Left ventricle myocardium inferior (tissue), 1 donor: ENCODE measurements at regions not wholly inside any gene's neighbourhood (a gene's known extent, or its start where the extent isn't known, plus 50 kb on each side); places are given as distances from the start of the nearest gene placed in this dataset.

ENCODE experiments used
- DNase-seq: peaks from one replicate; pipeline ENCODE4 v3.0.0-alpha.2; 2020
- H3K27ac ChIP-seq: fragments of 200-600 bp; replicated peaks from 2 replicates; pipeline ENCODE4 v1.8.0; 2021
- H3K27me3 ChIP-seq: fragments of 200-600 bp; 2 replicates; pipeline ENCODE4 v1.8.0; 2021; ENCODE audit warnings: low read depth
- H3K36me3 ChIP-seq: fragments of 200-600 bp; 2 replicates; pipeline ENCODE4 v1.8.0; 2021
- H3K4me1 ChIP-seq: fragments of 200-600 bp; 2 replicates; pipeline ENCODE4 v1.8.0; 2021
- H3K4me3 ChIP-seq: fragments of 200-600 bp; 2 replicates; pipeline ENCODE4 v1.8.0; 2021; ENCODE audit warnings: mild to moderate bottlenecking, moderate library complexity
- H3K9me3 ChIP-seq: fragments of 200-600 bp; replicated peaks from 2 replicates; pipeline ENCODE4 v1.8.0; 2021
- intact Hi-C: fragments of 100-400 bp; cut with micrococcal nuclease; formaldehyde crosslinking; loops from one replicate; pipeline ENCODE4 v1.11.0; 2022
- TF ChIP-seq, protein P1 (sequence below): fragments of 200-600 bp; IDR thresholded peaks from 2 replicates; pipeline ENCODE4 v1.8.0; 2021; ENCODE audit warnings: antibody characterized with exemption, mild to moderate bottlenecking, borderline replicate concordance
- donor health status: DM: no; HTN: yes; CAD: no; lungs with severe emphysema.

DNA sequence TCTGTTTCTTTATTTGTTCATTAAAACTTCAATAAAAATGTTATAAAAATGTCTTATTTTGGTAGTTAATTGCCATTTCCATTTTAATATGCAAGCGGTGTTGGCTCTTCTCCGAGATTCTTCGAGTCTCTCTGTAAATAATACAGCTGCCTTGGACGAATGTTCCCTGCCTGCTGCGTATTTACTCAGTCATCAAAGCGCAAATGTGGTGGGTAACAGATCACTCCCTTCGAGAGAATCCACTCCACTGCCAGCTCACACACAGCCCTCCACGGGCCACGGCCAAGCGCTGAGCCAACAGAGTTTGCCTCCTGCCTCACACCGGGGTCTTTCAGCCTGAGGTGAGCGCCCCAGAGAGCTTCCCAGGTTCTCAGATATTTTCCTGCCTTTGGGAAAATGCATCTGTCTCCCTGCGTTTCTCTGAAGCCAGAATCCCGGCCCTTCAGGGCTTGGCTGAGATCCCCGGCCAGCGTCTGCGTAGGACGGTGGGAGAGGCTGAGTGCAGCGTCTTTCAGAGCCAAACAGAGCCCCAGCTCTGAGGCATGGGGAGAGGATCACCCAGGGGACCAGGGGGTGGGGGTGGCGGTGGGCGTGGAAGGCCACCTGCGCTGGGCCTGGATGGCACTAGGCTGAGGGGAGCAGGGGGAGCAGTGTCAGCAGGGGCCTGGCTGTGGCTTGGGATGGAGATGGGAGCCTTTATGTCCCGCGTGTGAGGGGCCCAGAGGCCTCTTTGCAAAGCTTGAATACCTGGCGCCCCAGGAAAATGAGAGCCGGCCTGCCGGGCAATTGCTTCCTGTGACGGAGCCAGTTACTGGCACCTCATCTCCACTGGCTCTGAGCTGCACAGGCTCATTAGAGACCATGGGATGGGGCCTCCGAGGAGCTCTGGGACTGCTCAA lies 248.7 kb downstream of the RBFOX3 start:
- intact Hi-C loops, result no loop called here
- no peak overlapping the region for H3K27ac ChIP-seq
- H3K9me3 ChIP-seq, result no peaks in the 10 kb centered on the region
- H3K4me3 ChIP-seq, result no peak overlapping the region
- TF ChIP-seq, protein P1, sequence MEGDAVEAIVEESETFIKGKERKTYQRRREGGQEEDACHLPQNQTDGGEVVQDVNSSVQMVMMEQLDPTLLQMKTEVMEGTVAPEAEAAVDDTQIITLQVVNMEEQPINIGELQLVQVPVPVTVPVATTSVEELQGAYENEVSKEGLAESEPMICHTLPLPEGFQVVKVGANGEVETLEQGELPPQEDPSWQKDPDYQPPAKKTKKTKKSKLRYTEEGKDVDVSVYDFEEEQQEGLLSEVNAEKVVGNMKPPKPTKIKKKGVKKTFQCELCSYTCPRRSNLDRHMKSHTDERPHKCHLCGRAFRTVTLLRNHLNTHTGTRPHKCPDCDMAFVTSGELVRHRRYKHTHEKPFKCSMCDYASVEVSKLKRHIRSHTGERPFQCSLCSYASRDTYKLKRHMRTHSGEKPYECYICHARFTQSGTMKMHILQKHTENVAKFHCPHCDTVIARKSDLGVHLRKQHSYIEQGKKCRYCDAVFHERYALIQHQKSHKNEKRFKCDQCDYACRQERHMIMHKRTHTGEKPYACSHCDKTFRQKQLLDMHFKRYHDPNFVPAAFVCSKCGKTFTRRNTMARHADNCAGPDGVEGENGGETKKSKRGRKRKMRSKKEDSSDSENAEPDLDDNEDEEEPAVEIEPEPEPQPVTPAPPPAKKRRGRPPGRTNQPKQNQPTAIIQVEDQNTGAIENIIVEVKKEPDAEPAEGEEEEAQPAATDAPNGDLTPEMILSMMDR, result no peak
- no peaks in the 10 kb centered on the region for H3K4me1 ChIP-seq
- H3K36me3 ChIP-seq, result no peaks in the 10 kb centered on the region
- no peak for DNase-seq
- peaks cover 97% of the 10 kb centered on the region for H3K27me3 ChIP-seq

DNA sequence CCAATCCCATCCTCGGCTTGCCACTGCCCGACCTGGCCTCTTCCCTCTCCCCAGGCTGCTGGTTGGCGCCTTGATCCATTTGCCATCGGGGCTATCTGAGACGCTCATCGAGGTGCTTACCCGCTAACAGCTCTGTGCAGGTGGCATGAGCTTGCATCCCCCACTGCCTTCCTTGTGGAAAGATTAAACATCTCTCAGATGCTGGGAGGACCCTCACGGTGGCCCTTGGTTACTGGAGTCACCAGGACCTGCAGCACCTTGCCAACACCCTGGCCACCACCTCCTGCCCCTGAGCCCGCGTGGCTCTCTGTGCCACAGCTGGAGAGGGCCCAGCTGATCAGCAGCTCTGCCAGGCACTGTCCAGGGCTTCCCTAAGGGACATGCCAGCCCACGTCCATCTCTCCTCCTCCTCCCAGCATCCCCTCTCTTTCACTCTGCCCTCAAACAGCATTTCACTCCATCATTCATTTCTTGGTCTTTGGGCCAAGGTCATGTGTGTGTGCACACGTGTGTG lies 249.6 kb downstream of the RBFOX3 start:
- Histone ChIP-seq H3K4me3 (no peak overlapping the region), H3K27me3 (peaks cover 98% of the 10 kb centered on the region), H3K27ac (no peak overlapping the region), H3K4me1 (no peaks in the 10 kb centered on the region), H3K9me3 (no peaks in the 10 kb centered on the region), H3K36me3 (no peaks in the 10 kb centered on the region)
- no peak for DNase-seq
- TF ChIP-seq, protein P1, result no peak
- intact Hi-C loops, result no loop called here

DNA sequence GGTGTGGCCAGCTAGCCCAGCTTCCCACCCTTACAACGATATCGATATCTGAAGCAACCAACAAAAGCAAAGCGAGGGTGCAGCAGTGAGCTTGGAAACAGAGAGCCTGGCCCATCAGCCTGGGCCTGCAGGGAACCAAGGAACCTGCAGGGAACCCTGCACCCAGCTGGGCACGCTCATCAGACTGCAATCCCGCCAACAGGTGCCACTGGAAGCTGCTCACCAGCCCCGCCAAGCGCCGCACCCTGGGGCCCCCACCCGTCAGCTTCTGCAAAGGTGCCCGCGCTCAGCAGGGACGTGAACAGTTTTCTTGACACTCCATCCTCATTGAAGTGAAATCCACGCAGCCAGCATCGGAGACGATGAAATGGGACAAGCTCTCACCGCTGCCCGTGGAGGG lies 250.7 kb downstream of the RBFOX3 start:
- Histone ChIP-seq H3K4me1 (no peaks in the 10 kb centered on the region), H3K9me3 (no peaks in the 10 kb centered on the region), H3K4me3 (no peak overlapping the region), H3K27ac (no peak overlapping the region), H3K27me3 (peaks cover 98% of the 10 kb centered on the region), H3K36me3 (no peaks in the 10 kb centered on the region)
- intact Hi-C loops, result no loop called here
- TF ChIP-seq, protein P1, result no peak
- no peak for DNase-seq

DNA sequence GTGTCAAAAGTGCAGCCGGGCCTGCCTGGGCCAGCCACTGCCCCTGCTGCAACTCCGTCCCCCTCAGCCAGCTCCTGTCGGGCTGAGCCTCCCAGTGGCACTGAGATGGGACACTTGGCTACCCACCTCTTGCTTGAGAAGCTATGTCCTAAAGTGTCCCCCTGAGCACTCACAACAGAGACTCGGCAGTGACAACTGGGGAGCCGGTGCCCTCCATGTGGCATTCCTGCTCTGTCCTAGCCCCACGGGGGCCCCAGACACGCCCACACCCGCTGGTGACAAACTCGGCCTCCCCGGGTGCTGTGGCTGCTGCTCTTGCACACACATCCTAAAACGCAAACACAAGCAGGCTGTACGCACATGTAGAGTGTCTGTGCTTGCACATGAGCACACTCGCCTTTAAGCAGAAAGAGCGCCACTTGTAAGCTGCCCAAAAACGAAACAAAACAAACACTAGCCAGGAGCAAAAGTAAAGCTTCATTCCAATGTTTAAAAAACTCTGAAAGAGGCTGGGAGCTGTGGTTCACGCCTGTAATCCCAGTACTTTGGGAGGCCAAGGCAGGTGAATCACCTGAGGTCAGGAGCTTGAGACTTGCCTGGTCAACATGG lies 253.9 kb downstream of the RBFOX3 start:
- H3K4me3 ChIP-seq, result no peak overlapping the region
- H3K36me3 ChIP-seq, result no peaks in the 10 kb centered on the region
- no peak overlapping the region for H3K27ac ChIP-seq
- DNase-seq, result no peak
- TF ChIP-seq, protein P1, result no peak
- intact Hi-C loops, result no loop called here
- H3K27me3 ChIP-seq, result peaks cover 98% of the 10 kb centered on the region
- H3K4me1 ChIP-seq, result no peaks in the 10 kb centered on the region
- no peaks in the 10 kb centered on the region for H3K9me3 ChIP-seq

DNA sequence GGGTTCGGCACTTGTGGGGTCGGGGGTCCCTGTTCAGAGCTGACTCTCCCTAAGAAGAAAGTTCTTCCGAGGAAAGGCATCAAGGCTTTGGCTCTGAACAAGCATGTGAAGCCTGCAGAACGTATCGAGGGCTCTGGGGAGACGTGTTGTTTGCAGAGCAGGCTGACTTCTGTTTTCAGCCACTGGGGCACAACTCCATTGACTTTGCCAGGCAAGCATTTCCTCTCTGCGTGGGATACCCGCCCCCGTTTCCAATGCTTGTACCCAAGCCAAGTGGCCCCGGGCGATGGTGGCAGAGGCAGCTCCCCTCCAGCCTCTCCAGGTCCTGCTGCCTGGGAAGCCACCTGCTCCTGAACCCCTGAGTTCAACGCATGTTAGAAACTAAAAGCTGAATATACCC lies 255.7 kb downstream of the RBFOX3 start:
- Histone ChIP-seq H3K9me3 (no peaks in the 10 kb centered on the region), H3K4me3 (no peak overlapping the region), H3K27me3 (peaks cover 99% of the 10 kb centered on the region), H3K4me1 (no peaks in the 10 kb centered on the region), H3K27ac (no peak overlapping the region), H3K36me3 (no peaks in the 10 kb centered on the region)
- intact Hi-C loops, result no loop called here
- DNase-seq, result no peak
- TF ChIP-seq, protein P1, result no peak
